Activated naive CD4-positive, alpha-beta T cell treated with Interleukin-2 at 50 U/mL for 16 hours (primary cell): ENCODE measurements at regions not wholly inside any gene's neighbourhood (a gene's known extent, or its start where the extent isn't known, plus 50 kb on each side); places are given as distances from the start of the nearest gene placed in this dataset.

Source experiments
- DNase-seq: peaks from one replicate; pipeline ENCODE4 v3.0.0-alpha.2; 2020

DNA sequence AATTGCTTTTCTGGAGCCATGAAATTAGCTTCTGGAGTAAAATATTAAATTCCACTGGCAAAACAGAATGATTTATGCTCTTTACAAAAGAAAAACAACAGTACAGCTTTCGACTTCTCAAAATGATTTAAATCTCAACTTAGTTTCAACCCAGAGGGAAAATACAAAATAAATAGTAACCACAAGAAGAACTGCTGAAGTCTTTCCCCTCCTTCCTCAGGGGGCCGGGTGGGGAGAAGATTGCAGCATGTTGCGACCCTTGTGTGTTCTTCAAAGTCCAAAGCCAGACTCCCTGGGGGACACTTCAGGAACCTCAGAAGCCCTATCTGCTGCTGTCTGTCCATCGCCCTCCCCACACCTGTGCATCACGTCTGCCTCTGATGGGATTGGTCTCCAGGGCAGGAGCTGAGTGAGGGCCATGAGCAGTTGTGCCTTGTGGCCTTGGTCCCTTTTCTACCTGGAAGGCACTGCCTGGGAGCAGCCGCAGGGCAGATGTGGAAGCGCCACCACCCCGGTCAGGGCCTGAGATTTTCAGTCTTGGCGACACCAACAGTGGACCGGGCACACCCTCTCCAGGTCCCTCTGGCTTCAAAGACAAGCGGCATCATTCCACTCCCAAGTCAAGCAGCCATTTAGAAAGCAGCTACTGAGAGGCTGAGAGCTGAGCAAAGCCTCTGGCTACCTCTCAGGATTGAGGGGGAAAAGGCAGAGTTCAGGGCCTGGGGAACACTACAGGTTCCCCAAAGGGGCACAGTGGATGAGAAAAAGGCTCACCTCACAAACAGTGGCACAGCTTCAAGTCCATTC is 210.1 kb upstream of the RAB6C start:
- DNase-seq = no peak

- DNase-seq = no peak
Observed at GRCh38 chr2:129771418-129772189, 207.9 kb upstream of the RAB6C start.

GRCh38 chr2:129772190-129772579 is 207.3 kb upstream of the RAB6C start:
- no peak for DNase-seq

GRCh38 chr2:129775952-129776653 is 203.4 kb upstream of the RAB6C start:
- no peak for DNase-seq

GRCh38 chr2:129777146-129777545 is 202.3 kb upstream of the RAB6C start:
- no peak for DNase-seq

GRCh38 chr2:129777762-129778583 is 201.5 kb upstream of the RAB6C start:
- DNase-seq = no peak

DNA sequence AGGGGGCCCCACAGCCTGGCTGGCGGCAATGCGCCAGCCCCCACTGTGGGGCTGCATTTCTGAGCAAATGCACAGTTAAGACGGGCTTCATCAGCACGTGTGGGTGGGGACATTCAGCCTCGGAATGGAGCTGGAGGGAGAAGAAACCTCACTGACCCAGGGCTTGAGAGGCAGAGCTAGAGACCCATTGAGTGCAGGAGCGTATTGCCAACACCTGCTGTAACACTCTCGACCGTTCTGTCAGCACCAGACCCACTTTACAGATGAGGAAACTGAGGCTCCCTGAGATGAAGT is 200.9 kb upstream of the RAB6C start:
- no peak for DNase-seq

- no peak for DNase-seq
Observed at GRCh38 chr2:129779783-129780182, 199.7 kb upstream of the RAB6C start.

- no peak for DNase-seq
Observed at GRCh38 chr2:129780316-129781270, 198.9 kb upstream of the RAB6C start.

DNA sequence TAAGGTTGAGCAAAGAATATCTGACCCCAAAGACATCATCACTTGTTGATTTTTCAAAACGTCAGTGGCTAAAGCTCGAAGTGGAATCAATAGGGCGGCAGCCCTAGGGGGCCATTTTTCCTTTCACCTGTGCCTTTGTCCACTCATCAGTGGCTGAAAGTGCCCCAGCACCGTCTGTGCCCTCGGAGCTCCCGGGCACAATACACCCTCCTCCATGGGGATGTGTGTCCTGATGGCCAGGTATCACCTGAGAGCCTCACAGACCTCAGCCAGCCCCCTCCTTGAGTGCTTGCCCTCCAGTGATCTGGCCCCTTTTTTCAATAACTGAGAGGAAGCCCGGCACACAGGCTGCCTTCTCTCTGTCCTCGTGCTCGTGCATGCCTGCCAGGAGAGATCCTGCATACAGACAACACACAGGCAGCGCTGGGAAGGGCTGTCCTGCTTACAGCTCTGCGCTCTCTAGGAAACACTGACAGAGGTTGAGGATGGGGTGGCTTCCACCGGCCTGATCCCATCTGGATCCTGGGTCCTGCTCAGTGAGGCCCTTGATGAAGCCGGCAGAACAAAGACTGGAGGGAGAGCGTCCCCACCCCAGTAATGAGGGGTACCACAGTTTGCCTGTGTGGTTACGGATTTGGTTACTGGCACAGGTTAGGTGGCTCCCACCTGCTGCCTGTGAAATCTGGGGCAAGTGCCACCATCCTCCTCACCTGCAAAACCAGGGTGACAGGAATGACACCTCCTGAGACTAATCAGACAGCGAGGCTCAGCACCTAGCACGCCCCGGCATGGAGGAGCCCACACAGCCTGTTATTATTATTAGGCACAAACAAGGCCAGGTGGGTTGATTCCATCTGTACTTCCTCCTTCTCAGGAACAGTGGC is 197.5 kb upstream of the RAB6C start:
- DNase-seq = no peak

GRCh38 chr2:129782633-129782990 is 196.9 kb upstream of the RAB6C start:
- no peak for DNase-seq

GRCh38 chr2:129784486-129784885 is 195.0 kb upstream of the RAB6C start:
- no peak for DNase-seq

- no peak for DNase-seq
Observed at GRCh38 chr2:129791712-129792111, 187.8 kb upstream of the RAB6C start.

DNA sequence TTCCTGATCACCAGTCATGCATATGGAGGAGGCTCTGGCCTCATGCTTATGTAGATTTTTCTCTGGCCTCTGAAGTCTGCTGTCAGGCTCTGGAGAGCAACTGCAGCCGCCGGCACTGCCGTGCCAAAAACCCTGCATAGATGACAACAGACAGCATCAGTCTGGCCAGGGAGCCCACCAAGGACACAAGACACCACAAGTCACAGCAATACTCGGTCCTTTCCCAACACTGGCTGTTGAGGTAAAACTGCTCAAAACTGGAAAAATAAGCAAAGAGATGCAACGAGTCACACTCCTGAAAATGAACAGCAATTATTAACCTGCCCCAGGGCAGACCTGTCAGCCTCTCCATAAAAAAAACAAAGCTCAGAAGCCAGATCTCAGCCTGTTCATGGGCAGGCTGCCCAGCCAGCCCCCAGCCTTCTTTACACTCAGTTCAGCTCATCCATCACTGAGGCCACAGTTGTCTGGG is 186.0 kb upstream of the RAB6C start:
- no peak for DNase-seq

DNA sequence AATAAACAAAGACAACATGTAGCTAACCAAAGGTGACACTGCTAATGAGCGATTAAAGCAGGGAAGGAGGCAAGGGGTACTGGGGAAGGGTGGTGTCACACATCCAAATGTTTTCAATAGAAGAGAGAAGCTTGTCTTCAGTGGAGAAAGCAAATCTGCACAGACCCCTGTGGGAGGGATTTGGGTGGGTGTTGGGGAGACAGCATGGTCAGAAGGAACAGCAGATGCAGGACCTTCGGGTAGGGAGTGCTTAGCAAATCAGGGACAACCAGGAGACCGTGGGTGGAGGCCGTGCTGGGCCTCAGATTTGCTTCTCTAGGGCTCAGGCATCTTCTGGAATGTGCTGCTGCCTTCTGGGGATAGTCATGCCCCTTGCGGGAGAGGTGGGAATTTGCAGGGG is 185.3 kb upstream of the RAB6C start:
- DNase-seq = no peak

DNA sequence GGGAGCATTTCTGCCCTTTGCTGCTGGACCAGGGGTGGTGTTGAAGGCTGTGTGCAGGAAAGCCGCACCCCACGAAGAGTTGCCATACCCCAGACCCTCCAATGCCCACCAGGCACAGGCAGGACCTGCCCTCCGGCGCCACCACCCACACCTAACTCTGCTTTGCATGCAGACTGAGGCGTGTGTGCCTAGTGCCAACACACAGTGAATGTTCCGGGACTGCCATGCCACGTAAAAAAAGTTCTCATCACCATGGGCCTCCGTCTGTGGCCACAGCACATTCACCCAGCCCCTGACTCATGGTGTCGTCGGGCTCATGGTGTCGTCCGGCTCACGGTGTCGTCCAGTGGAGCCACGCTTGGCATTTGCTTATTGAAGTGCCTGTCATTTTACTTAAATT is 184.9 kb upstream of the RAB6C start:
- DNase-seq = no peak

DNA sequence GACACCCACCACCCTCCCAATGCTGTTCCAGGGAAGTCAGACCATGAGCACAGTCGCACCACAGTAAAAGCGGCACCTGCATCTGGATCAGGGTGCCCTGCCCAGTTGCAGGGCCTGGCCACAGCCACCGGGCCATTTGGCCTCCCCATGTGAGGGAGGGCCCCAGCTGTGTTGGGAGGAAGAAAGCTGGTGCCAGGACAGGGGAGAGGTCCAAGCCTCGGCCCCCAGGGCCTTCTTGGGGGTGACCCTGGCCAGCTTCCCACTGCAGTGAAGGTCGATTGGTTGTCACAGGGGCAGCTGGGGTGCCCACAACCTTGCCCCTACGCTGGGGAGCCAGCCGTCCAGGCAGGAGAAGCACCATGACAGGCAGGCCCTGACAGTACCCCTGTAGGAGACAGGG is 183.2 kb upstream of the RAB6C start:
- DNase-seq = no peak

DNA sequence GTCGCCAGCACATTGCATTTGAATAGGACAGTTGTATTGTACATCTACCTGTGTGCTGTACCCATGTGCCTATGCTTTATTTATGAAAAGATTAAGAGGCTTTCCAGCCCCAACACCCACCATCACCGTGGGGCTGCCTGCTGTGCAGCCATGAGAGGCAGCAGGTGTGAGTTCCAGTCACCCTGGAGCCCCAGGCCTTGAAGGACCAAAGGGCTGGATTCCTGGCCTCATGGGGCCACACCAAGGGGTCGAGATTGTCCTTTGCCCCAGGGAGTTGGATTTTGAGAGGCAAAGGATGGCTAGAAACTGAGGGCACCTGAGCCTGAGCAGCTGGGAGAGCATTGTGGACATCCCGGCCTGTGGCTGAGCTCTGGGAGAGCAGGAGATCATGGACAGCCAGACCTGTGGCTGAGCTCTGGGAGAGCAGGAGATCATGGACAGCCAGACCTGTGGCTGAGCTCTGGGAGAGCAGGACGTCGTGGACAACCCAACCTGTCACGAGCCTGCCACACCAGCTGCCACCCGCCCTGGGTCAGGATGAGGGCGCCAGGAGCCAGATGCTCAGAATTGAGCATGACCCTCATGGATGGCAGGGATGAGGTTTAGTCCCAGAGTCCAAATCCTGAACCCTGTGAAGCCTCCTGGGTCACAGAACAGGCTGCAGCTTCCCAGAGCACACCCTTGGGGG is 182.5 kb upstream of the RAB6C start:
- no peak for DNase-seq

DNA sequence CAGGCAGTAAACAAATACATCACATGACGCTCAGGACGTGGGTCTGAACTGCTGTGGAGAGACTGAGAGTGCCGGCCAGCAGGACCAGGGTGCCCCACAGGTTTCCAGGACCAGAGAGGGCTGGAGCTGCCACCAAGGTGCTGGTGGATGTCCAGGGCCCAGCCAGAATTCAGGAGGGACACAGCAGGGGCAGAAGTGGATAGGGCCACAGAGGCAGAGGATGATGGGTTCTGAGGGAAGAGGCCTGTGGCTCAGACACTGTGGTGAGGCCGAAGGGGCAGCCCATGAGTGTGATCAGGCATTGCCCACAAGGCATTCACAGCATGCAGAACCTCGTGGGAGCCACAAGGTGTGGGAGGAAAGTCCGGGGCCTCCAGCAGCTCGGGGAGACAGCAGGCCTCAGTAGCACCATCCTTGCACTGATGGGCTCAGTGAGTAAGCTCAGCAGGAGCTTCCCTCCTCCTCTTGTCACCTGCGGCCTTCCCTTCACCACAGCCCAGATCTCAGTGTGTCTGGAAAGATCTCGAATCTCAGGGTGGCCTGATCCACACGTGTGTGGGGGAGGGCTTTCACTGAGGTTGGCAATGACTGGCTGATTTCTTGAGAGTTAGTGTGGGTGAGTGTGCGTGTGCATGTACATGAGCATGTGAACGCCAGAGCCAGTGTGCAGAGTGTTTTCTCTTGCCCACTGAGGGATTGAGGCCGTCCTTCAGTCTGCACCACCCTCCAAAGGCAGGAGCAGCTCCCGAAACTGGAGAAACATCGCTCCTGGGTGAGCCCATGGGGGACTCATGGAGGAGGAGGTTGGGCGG is 181.8 kb upstream of the RAB6C start:
- no peak for DNase-seq

GRCh38 chr2:129798301-129798581 is 181.2 kb upstream of the RAB6C start:
- no peak for DNase-seq
